GM12878 (cell line): ENCODE measurements at regions not wholly inside any gene's neighbourhood (a gene's known extent, or its start where the extent isn't known, plus 50 kb on each side); places are given as distances from the start of the nearest gene placed in this dataset.

Experiments
- ATAC-seq: fragments of 200-7000 bp; cut with Tn5 transposase; 3 replicates; pipeline ENCODE4 v1.9.1; 2020; ENCODE audit warnings: mild to moderate bottlenecking, moderate library complexity
- BruUV-seq: library from RNA; stranded (reverse); fragments of 400-500 nt; replicated peaks from 2 replicates; lab custom pipeline; 2021; lab: Mats Ljungman, UMichigan
- CTCF ChIA-PET: fragments of 300-600 bp; sonication (Branson Sonifier 250); formaldehyde crosslinking; extraction: SDS; loops from one replicate; lab custom pipeline; 2021; ENCODE audit warnings: inconsistent platforms; lab: Yijun Ruan, JAX
- POLR2A ChIA-PET: fragments of 350-600 bp; formaldehyde crosslinking; extraction: SDS; loops from one replicate; lab custom pipeline; 2021; ENCODE audit warnings: inconsistent platforms; lab: Charles Lee
- RAD21 ChIA-PET: fragments of 300-600 bp; sonication (Branson Sonifier 250); formaldehyde crosslinking; loops from one replicate; lab custom pipeline; 2023; ENCODE audit warnings: antibody characterized with exemption; ENCODE audit not compliant: unreplicated experiment; lab: Charles Lee
- SMC1A ChIA-PET: fragments of 300-600 bp; sonication (Branson Sonifier 250); formaldehyde crosslinking; loops from one replicate; lab custom pipeline; 2023; ENCODE audit not compliant: unreplicated experiment, uncharacterized antibody; lab: Charles Lee
- DNase-seq: peaks from one replicate; pipeline ENCODE4 v3.0.0-alpha.2; 2011; ENCODE audit warnings: low read depth, low spot score
- FAIRE-seq: peaks from 3 replicates; lab custom pipeline; 2011; peaks lifted over from hg19 to GRCh38; lab: Jason Lieb, UNC
- H2AFZ ChIP-seq: 2 replicates; pipeline ENCODE4 v1.6.0; 2011; ENCODE audit warnings: low read depth, low read length, control low read depth; ENCODE audit not compliant: control insufficient read depth
- H3K27ac ChIP-seq: 2 replicates; pipeline ENCODE4 v1.5.1; 2011; ENCODE audit warnings: control low read depth; ENCODE audit not compliant: control insufficient read depth, insufficient read depth
- H3K27me3 ChIP-seq, 2 experiments: replicated peaks in 1 of 2; 2 replicates each; pipeline versions ENCODE4 v1.6.0 to v1.6.1; 2011; ENCODE audit warnings: low read length in 1 of 2; ENCODE audit not compliant: control insufficient read depth in 2 of 2, insufficient read depth in 2 of 2
- H3K36me3 ChIP-seq, 2 experiments: 2 replicates each; pipeline ENCODE4 v1.5.1; 2011; ENCODE audit warnings: low read length in 1 of 2; ENCODE audit not compliant: control insufficient read depth in 2 of 2, insufficient read depth in 2 of 2
- H3K4me1 ChIP-seq: 2 replicates; pipeline ENCODE4 v1.6.1; 2011; ENCODE audit warnings: mild to moderate bottlenecking, low read length, moderate library complexity, mixed read lengths; ENCODE audit not compliant: control insufficient read depth, insufficient read depth
- H3K4me2 ChIP-seq: 2 replicates; pipeline ENCODE4 v1.6.0; 2011; ENCODE audit warnings: control low read depth; ENCODE audit not compliant: control insufficient read depth, insufficient read depth
- H3K4me3 ChIP-seq: fragments of 200-600 bp; sonication (generic); 2 replicates; pipeline ENCODE4 v1.5.1; 2016
- H3K79me2 ChIP-seq: 2 replicates; pipeline ENCODE4 v1.6.0; 2011; ENCODE audit warnings: low read length; ENCODE audit not compliant: control insufficient read depth, insufficient read depth
- H3K9ac ChIP-seq: 2 replicates; pipeline ENCODE4 v1.8.0; 2011; ENCODE audit warnings: low read length, control low read depth, mixed read lengths; ENCODE audit not compliant: control insufficient read depth, insufficient read depth
- H3K9me3 ChIP-seq: replicated peaks from 3 replicates; pipeline ENCODE4 v1.5.1; 2011; ENCODE audit warnings: mild to moderate bottlenecking, low read length; ENCODE audit not compliant: control insufficient read depth, insufficient read depth
- H4K20me1 ChIP-seq: 2 replicates; pipeline ENCODE4 v1.6.0; 2011; ENCODE audit not compliant: control insufficient read depth, insufficient read depth
- IRF5 ChIP-seq: fragments of 450-650 bp; IDR thresholded peaks from 2 replicates; pipeline ENCODE4 v1.6.1; 2017; ENCODE audit warnings: borderline replicate concordance
- MTA2 ChIP-seq: fragments of 450-650 bp; IDR thresholded peaks from 2 replicates; pipeline ENCODE4 v1.6.1; 2016; ENCODE audit warnings: low read depth, mild to moderate bottlenecking, moderate library complexity
- POU2F2 ChIP-seq: IDR thresholded peaks from 3 replicates; pipeline ENCODE4 v1.6.1; 2011; ENCODE audit warnings: low read depth, mild to moderate bottlenecking, low read length, borderline replicate concordance
- ZBTB33 ChIP-seq: fragments of 450-650 bp; IDR thresholded peaks from 2 replicates; pipeline ENCODE4 v1.6.1; 2017; ENCODE audit warnings: mild to moderate bottlenecking
- WGBS: methylation state at CpG from one replicate; pipeline ENCODE4 v1.1.6; 2016; ENCODE audit warnings: low lambda C conversion rate; ENCODE audit not compliant: insufficient replicate concordance, insufficient coverage; ENCODE audit errors: missing lambda C conversion rate; 5-methylcytosine and 5-hydroxymethylcytosine counted together
- in situ Hi-C: fragments of 300-500 bp; cut with MboI; formaldehyde crosslinking; loops from 9 replicates; pipeline ENCODE4 v1.14.3; 2018; ENCODE audit warnings: mixed read lengths
- intact Hi-C: fragments of 100-400 bp; cut with micrococcal nuclease; formaldehyde crosslinking; loops from one replicate; pipeline ENCODE4 v1.14.2; 2022; ENCODE audit not compliant: unreplicated experiment

GRCh38 chr5:107021575-107021974 is 649.2 kb downstream of the EFNA5 start (continued):
- no peak for TF ChIP-seq ZBTB33
- no peak for TF ChIP-seq MTA2

GRCh38 chr5:107020626-107021025 is 650.1 kb downstream of the EFNA5 start:
- H3K9me3 ChIP-seq, result no peaks in the 10 kb centered on the region
- no peaks in the 10 kb centered on the region for H3K4me1 ChIP-seq
- no peak overlapping the region for H3K4me2 ChIP-seq
- ChIA-PET RAD21 (no interaction called here), CTCF (no interaction called here), SMC1A (no interaction called here), POLR2A (no interaction called here)
- intact Hi-C loops, result no loop called here
- FAIRE-seq, result no peak
- H3K4me3 ChIP-seq, result no peak overlapping the region
- H4K20me1 ChIP-seq, result no peaks in the 10 kb centered on the region
- H3K36me3 ChIP-seq, result no peaks in the 10 kb centered on the region
- no peak for TF ChIP-seq IRF5
- TF ChIP-seq POU2F2, result no peak
- in situ Hi-C loops, result no loop called here
- BruUV-seq, result no TSS peak
- H3K27ac ChIP-seq, result no peak overlapping the region
- no peak overlapping the region for H3K9ac ChIP-seq
- no peak for ATAC-seq
- H3K79me2 ChIP-seq, result no peaks in the 10 kb centered on the region
- no peak overlapping the region for H2AFZ ChIP-seq
- no peaks in the 10 kb centered on the region for H3K27me3 ChIP-seq
- DNase-seq, result no peak
- 0% methylated on average over 2 of the region's 2 CpGs for WGBS
